IMR-90 (cell line): ENCODE measurements at regions not wholly inside any gene's neighbourhood (a gene's known extent, or its start where the extent isn't known, plus 50 kb on each side); places are given as distances from the start of the nearest gene placed in this dataset.

Experiments used
- CHD1 ChIP-seq: IDR thresholded peaks from 2 replicates; pipeline ENCODE4 v1.6.1; 2012; ENCODE audit warnings: low read depth, low read length, improper control_type of control experiment
- POLR2A ChIP-seq: IDR thresholded peaks from 2 replicates; pipeline ENCODE4 v1.6.1; 2012; ENCODE audit warnings: mild to moderate bottlenecking, low read depth, low read length
- RAD21 ChIP-seq: IDR thresholded peaks from 2 replicates; pipeline ENCODE4 v1.6.1; 2012; ENCODE audit warnings: low read length, improper control_type of control experiment
- RFX5 ChIP-seq: IDR thresholded peaks from 2 replicates; pipeline ENCODE4 v1.8.0; 2012; ENCODE audit warnings: low read depth, mild to moderate bottlenecking, low read length, moderate library complexity
- SMC3 ChIP-seq: fragments of 150-350 bp; IDR thresholded peaks from 2 replicates; pipeline ENCODE4 v1.6.1; 2016; ENCODE audit warnings: low read depth, mild to moderate bottlenecking, antibody characterized with exemption, low read length, moderate library complexity
- TF ChIP-seq, protein P1 (sequence below): conservative IDR thresholded peaks from 2 replicates; pipeline ENCODE4 v1.5.1; 2012; ENCODE audit warnings: mild to moderate bottlenecking, low read depth, low read length, improper control_type of control experiment

DNA sequence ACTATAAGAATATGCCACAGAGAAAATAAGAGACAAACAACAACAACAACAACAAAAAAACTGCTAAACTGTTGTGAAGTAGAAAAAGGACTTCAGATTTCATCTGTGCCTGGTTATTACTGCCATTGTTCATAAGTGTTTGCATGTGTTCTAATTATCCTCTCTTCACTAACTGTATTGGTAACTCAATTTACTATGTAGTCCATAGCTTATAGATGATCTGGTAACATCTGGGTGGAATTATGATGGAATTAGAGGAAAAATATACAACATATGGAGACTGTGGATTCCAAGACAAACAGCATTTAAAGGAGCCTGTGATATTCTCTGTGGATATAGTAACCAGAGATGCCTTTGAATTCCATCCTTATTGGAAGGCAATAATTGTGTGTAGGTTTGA lies 1891.5 kb upstream of the PIK3C3 start:
- TF ChIP-seq, protein P1, sequence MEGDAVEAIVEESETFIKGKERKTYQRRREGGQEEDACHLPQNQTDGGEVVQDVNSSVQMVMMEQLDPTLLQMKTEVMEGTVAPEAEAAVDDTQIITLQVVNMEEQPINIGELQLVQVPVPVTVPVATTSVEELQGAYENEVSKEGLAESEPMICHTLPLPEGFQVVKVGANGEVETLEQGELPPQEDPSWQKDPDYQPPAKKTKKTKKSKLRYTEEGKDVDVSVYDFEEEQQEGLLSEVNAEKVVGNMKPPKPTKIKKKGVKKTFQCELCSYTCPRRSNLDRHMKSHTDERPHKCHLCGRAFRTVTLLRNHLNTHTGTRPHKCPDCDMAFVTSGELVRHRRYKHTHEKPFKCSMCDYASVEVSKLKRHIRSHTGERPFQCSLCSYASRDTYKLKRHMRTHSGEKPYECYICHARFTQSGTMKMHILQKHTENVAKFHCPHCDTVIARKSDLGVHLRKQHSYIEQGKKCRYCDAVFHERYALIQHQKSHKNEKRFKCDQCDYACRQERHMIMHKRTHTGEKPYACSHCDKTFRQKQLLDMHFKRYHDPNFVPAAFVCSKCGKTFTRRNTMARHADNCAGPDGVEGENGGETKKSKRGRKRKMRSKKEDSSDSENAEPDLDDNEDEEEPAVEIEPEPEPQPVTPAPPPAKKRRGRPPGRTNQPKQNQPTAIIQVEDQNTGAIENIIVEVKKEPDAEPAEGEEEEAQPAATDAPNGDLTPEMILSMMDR, result no peak
- TF ChIP-seq POLR2A (no peak), RAD21 (no peak), RFX5 (no peak), CHD1 (no peak), SMC3 (no peak)
